Upper lobe of left lung (tissue), 4 donors: ENCODE measurements at regions not wholly inside any gene's neighbourhood (a gene's known extent, or its start where the extent isn't known, plus 50 kb on each side); places are given as distances from the start of the nearest gene placed in this dataset.

Source experiments
- POLR2A ChIP-seq, 4 donors: fragments of 450-650 bp; IDR thresholded peaks; one replicate each; pipeline ENCODE4 v1.5.1; 2016 to 2017; ENCODE audit warnings: antibody characterized with exemption in 4 of 4, mild to moderate bottlenecking in 2 of 4
- TF ChIP-seq, protein P1 (sequence below), 6 experiments: fragments of 450-650 bp in 4 of 6; fragments of 200-600 bp in 2 of 6; sonication (generic) in 2 of 6; IDR thresholded peaks; one replicate each; pipeline ENCODE4 v1.5.1; 2016 to 2019; ENCODE audit warnings: antibody characterized with exemption in 6 of 6

- TF ChIP-seq, protein P1, sequence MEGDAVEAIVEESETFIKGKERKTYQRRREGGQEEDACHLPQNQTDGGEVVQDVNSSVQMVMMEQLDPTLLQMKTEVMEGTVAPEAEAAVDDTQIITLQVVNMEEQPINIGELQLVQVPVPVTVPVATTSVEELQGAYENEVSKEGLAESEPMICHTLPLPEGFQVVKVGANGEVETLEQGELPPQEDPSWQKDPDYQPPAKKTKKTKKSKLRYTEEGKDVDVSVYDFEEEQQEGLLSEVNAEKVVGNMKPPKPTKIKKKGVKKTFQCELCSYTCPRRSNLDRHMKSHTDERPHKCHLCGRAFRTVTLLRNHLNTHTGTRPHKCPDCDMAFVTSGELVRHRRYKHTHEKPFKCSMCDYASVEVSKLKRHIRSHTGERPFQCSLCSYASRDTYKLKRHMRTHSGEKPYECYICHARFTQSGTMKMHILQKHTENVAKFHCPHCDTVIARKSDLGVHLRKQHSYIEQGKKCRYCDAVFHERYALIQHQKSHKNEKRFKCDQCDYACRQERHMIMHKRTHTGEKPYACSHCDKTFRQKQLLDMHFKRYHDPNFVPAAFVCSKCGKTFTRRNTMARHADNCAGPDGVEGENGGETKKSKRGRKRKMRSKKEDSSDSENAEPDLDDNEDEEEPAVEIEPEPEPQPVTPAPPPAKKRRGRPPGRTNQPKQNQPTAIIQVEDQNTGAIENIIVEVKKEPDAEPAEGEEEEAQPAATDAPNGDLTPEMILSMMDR (IDR thresholded peaks at IDR 0.05), result no peak
- TF ChIP-seq POLR2A (IDR thresholded peaks at IDR 0.05), result no peak
These were observed 1126.1 kb downstream of the TMEM121 start for GRCh38 chr14:106652494-106652893.
